ENCODE measurements at regions not wholly inside any gene's neighbourhood (a gene's known extent, or its start where the extent isn't known, plus 50 kb on each side); places are given as distances from the start of the nearest gene placed in this dataset.

- no peak overlapping the region for H3K27ac Mint-ChIP-seq
- ATAC-seq (ENCODE audit: low read depth) = no peak
- CTCF ChIA-PET = no interaction called here
- no peak overlapping the region for H3K4me3 Mint-ChIP-seq
- Histone ChIP-seq H2AFZ (ENCODE audit: insufficient read depth, low read depth, low read length, poor library complexity, severe bottlenecking) (no peak overlapping the region), H3K27me3 (replicated peaks in 1 of 4; ENCODE audit: control extremely low read depth in 1 of 4, control insufficient read depth in 3 of 4, insufficient read depth in 4 of 4, low read length in 3 of 4) (no peaks in the 10 kb centered on the region), H3K9ac (ENCODE audit: low read length) (no peak overlapping the region), H4K20me1 (ENCODE audit: control insufficient read depth, insufficient read depth, low read length, poor library complexity, severe bottlenecking) (no peaks in the 10 kb centered on the region), H3K4me3 (ENCODE audit: control extremely low read depth in 1 of 5, extremely low read depth in 1 of 5, insufficient read depth in 1 of 5, low read depth in 2 of 5, low read length in 4 of 5) (no peak overlapping the region), H3K79me2 (ENCODE audit: control insufficient read depth, insufficient read depth, low read length) (no peaks in the 10 kb centered on the region), H3K27ac (ENCODE audit: low read length in 2 of 2) (no peak overlapping the region), H3K4me1 (ENCODE audit: control insufficient read depth in 2 of 2, insufficient read depth in 2 of 2, low read length in 2 of 2) (no peaks in the 10 kb centered on the region), H3K36me3 (replicated peaks in 1 of 2; ENCODE audit: control extremely low read depth in 1 of 2, control insufficient read depth in 1 of 2, extremely low read depth in 1 of 2, insufficient read depth in 2 of 2, low read length in 1 of 2) (no peaks in the 10 kb centered on the region), H3K4me2 (replicated peaks; ENCODE audit: low read depth, low read length, poor library complexity, severe bottlenecking) (no peak overlapping the region), H3K9me3 (ENCODE audit: control extremely low read depth in 1 of 3, control insufficient read depth in 2 of 3, insufficient read depth in 1 of 3, low read length in 2 of 3) (peaks cover 0 to 1% (median 0%) of the 10 kb centered on the region in 3 donors)
- no peak for DNase-seq
- H3K9me3 Mint-ChIP-seq (ENCODE audit: insufficient read depth) = no peaks in the 10 kb centered on the region
- H3K27me3 Mint-ChIP-seq = peaks cover 5% of the 10 kb centered on the region
- TF ChIP-seq EZH2 (IDR thresholded peaks at IDR 0.05; ENCODE audit: borderline replicate concordance, insufficient read depth, low read depth, low read length, poor library complexity, severe bottlenecking) (no peak), CTCF (IDR thresholded peaks at IDR 0.05) (no peak)
- intact Hi-C loops (cut with micrococcal nuclease) = no loop called here
- H3K4me1 Mint-ChIP-seq = no peaks in the 10 kb centered on the region
- POLR2A ChIA-PET = no interaction called here
- no CpG with 5 or more reads among the region's 2 CpGs for WGBS (ENCODE audit: insufficient coverage)
Observed at GRCh38 chr12:91680864-91681263, 464.8 kb downstream of the BTG1 start.

DNA sequence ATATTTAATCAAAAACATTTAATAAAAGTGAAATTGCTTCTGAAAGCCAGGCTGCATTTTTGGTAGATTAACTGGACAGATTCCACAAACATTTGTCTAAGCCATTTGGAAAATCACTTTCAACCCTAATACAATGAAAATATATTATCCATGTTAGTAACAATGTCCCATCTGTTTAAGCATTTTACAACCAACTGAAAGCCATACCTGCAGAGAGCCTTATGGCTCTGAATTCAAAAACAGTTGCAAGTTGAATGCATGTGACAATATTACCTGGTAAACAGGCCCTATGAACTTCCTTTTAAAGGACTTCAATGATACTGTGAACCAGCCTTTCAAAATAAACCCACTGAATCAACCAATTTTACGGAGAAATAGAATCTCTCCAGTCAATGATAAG, 468.1 kb downstream of the BTG1 start:
- Mint-ChIP-seq H3K4me3 (no peak overlapping the region), H3K9me3 (ENCODE audit: insufficient read depth) (no peaks in the 10 kb centered on the region), H3K4me1 (no peaks in the 10 kb centered on the region), H3K27me3 (peaks cover 5% of the 10 kb centered on the region), H3K27ac (no peak overlapping the region)
- POLR2A ChIA-PET = no interaction called here
- Histone ChIP-seq H2AFZ (ENCODE audit: insufficient read depth, low read depth, low read length, poor library complexity, severe bottlenecking) (no peak overlapping the region), H3K27ac (ENCODE audit: low read length in 2 of 2) (no peak overlapping the region), H3K27me3 (replicated peaks in 1 of 4; ENCODE audit: control extremely low read depth in 1 of 4, control insufficient read depth in 3 of 4, insufficient read depth in 4 of 4, low read length in 3 of 4) (no peaks in the 10 kb centered on the region), H3K9ac (ENCODE audit: low read length) (no peak overlapping the region), H3K9me3 (ENCODE audit: control extremely low read depth in 1 of 3, control insufficient read depth in 2 of 3, insufficient read depth in 1 of 3, low read length in 2 of 3) (peaks cover 0 to 1% (median 0%) of the 10 kb centered on the region in 3 donors), H3K36me3 (replicated peaks in 1 of 2; ENCODE audit: control extremely low read depth in 1 of 2, control insufficient read depth in 1 of 2, extremely low read depth in 1 of 2, insufficient read depth in 2 of 2, low read length in 1 of 2) (no peaks in the 10 kb centered on the region), H4K20me1 (ENCODE audit: control insufficient read depth, insufficient read depth, low read length, poor library complexity, severe bottlenecking) (no peaks in the 10 kb centered on the region), H3K4me2 (replicated peaks; ENCODE audit: low read depth, low read length, poor library complexity, severe bottlenecking) (no peak overlapping the region), H3K4me3 (ENCODE audit: control extremely low read depth in 1 of 5, extremely low read depth in 1 of 5, insufficient read depth in 1 of 5, low read depth in 2 of 5, low read length in 4 of 5) (no peak overlapping the region), H3K79me2 (ENCODE audit: control insufficient read depth, insufficient read depth, low read length) (no peaks in the 10 kb centered on the region), H3K4me1 (ENCODE audit: control insufficient read depth in 2 of 2, insufficient read depth in 2 of 2, low read length in 2 of 2) (no peaks in the 10 kb centered on the region)
- DNase-seq (no peak), ATAC-seq (ENCODE audit: low read depth) (no peak)
- CTCF ChIA-PET = no interaction called here
- intact Hi-C loops (cut with micrococcal nuclease) = no loop called here
- TF ChIP-seq CTCF (IDR thresholded peaks at IDR 0.05) (no peak), EZH2 (IDR thresholded peaks at IDR 0.05; ENCODE audit: borderline replicate concordance, insufficient read depth, low read depth, low read length, poor library complexity, severe bottlenecking) (no peak)
- no CpG with 5 or more reads among the region's 1 CpG for WGBS (ENCODE audit: insufficient coverage)
